Inferior parietal cortex (tissue), 1 donor: ENCODE measurements at regions not wholly inside any gene's neighbourhood (a gene's known extent, or its start where the extent isn't known, plus 50 kb on each side); places are given as distances from the start of the nearest gene placed in this dataset.

ENCODE experiments used
- DNase-seq: peaks from one replicate; pipeline ENCODE4 v3.0.0-alpha.2; 2016; ENCODE audit errors: extremely low spot score

DNA sequence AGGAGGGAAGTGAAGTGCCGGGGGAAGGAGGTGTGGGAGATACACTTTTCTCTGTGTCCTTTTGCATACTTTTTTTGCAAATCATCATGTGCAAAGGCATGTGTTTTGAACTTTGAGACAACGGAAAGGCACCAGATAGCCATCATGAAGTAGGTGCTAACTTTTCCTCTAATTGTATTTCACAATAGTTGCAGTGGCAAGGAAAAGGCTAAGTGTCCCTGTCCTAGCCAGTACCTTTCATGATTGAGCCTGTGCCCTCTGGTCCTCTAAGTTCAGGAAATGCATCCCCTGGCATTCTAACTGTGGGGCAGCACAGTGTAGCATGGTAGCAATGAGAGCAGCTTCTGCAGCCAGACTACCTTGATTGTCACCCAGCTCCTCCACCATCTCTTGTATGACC lies 186.2 kb downstream of the ADSS2 start:
- no peak for DNase-seq

DNA sequence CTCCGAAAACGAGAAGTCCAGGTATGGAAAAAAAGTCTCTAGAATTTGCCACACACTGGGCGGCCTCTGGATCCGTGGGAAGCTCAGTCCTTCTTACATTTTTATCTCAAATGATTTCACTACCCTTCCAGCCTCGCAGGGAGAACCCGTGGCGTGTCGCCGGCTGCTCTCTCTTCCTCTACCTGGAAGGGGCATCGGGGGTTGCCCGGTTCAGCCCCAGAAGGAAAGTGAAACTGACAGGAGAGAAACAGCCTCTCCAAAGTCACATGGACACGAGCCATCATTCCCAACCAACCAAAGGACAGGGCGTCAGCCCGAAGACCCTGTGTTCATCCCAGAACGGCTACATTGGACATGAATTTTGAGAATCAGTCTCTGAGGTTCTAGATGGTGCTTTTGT lies 182.5 kb downstream of the ADSS2 start:
- DNase-seq, result no peak

DNA sequence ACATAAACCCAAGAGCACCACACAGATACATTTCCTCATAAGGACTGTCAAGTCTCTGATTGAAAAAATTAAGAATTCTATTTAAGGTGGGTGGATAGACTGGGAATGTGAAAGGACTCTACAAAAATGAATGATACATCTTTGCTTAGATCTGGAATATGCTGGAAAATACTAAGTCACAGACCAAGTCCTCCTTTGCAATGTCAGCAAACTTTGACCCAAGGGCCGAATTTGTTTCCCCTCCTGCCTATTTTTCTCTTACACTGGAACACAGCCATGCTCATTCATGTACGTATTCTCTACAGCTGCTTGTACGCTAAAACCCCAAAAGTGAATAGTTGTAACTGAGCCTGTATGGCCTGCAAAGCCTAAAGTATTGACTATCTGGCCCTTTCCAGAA lies 180.7 kb downstream of the ADSS2 start:
- DNase-seq, result no peak

DNA sequence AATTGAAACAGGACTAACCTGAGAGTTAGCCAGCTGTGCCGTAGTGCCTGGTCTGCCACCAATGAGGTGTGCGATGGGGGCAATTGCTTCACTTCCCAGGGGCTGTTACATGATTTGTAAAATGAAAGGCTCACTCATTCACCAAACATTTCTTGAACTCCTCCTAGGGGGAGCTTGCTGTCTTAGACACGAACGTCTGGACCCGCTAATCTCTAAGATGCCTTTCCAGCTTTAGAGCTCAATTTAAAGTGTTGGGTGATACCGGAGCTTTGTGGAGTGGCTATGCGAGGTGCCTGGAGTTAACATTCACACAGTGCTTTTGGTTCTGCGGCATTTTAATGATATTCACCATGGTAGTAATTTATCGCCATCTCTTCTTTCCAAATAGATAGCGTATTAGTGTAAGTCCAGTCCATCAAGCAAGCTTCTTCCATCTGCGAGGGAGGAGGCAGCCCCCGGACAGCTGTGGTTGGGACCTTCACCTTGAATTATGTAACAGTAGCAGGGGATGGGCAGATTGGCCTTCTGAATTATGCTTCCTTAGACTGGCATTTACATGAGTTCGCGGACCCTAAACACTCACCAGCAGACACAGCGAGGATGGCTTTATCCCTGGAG lies 179.9 kb downstream of the ADSS2 start:
- DNase-seq, result peak; percentile 7

DNA sequence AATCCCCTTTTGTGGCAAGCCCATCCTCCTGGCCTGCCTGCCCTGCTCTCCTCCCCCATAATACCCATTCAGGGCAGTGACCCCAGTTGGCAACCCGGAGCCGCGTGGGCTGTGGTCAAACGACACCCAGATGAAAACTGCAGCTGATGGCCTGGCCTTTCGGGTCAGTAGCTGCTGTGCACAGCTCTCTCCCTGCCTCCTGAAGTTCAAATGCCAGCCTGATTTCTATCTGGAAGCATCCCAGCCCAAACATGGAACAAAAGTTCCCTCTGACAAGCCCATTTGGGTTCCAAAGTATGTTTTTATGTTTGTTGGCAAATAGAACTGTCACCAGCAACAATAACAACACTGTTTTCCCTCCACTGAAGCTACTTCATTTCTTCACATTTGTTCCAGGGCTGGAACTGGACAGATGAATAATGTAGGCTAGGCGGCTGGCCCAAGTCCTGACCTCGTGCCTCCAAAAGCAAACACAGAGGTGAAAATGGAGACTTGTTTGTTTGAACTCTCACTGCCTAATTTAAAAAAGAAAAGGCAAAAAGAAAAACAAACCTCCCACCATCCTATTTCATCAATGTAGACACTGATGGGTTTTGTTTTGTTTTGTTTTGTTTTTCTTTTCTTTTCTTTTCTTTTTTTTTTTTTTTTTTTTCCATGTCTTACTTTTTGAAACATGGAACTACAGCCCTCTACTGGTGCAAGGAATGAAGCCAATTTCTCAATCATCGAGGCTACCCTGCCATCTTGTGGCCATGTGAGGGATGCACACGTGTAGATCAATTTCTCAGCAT lies 179.0 kb downstream of the ADSS2 start:
- peak; percentile 96 for DNase-seq

DNA sequence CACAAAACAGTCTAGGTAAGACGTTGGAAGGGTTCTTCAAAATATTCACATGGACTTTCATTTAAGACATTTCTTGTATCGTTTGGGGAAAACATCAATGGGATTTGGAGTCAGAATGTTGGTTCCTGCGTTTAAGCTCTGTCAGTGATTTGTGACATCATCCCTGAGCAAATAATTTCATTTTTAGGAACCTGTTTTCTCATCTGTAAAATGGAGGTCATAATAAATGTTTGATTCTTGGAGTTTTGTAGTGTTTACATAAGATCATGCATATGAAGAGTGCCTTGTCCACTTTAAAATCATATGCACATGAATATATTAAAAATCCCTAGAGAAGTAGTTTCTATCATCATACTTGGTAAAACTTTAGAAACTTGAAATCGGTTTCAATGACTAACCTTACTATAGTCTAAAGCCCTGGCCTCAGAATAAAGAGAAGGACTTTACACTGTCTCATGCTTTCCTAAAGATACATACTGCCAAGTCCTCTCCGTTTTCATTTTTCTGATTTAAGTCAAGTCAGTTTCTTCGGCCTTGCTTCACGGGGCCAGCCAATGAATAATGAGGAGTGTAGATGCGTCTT lies 178.4 kb downstream of the ADSS2 start:
- DNase-seq, result no peak

DNA sequence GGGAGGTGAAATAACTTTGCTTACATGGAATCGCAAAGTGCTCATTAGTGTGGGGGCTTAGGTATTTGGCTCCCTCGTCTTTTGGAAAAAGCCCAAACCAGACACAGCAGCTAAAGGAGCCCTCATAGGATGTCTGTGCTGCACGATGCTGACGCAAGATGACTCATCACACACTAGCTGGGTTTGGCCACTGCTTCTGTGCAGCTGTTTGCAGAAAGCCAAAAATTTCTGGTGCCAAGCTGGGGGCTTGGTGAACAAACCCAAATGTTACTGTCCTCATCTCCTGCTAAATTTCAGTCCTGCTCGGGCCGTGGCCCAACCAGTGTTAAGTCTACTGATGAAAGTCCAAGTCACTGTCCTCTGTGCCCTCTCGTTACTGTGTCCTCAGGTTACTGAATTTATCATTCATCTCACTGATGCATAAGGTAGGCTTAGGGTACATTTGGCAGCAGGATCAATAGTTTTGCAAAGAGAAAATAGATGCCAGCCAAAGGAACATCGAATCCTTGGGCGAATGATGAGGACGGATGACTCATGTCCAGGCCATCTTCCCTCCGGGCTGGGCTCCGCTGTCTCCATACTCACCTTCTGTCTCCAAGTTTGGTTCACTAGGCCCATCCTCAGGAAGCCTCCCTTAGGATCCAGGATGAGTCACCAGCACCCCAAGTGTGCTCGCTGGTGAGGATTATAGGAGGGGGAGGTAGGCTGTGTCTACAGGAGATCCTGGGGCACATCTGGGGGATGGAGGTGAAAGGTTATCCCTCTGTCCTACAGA lies 177.7 kb downstream of the ADSS2 start:
- peak; percentile 71 for DNase-seq

DNA sequence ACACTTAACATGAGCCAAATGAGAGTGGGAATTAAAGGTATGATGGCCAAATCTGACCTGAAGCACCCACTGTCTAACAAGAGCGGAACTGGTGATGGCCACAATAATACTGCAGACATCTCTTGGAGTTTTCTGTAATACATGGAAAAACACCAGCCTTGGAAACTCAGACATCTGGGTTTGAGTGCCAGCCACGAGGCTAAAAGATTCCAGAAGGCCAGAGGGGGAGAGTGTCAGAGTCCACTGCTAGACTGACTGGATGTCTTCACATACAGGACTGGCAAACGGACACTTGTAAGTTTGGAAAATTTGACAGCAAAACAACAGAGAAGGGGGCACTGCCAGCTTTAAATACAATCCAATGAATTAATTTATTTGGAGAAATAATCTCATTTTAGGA lies 175.1 kb downstream of the ADSS2 start:
- DNase-seq, result no peak

DNA sequence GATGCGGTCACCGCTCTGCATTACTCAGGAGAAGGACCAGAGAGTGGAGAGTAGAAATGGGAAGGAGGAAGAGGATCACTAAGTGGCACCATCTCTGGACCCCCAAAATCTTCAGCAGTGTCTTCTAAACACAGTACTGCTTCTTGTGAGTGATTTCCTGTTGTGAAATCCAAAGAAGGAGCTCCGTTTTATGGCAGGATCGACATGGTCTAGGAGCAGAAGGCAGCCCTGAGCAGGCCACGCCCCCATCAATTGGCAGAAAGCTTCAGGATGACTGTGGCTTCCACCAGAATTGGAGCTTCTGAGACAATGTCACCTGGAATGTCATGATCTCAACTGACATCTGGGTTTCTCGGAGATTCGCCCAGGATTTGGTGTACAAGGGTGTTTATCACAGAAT lies 171.5 kb downstream of the ADSS2 start:
- no peak for DNase-seq

DNA sequence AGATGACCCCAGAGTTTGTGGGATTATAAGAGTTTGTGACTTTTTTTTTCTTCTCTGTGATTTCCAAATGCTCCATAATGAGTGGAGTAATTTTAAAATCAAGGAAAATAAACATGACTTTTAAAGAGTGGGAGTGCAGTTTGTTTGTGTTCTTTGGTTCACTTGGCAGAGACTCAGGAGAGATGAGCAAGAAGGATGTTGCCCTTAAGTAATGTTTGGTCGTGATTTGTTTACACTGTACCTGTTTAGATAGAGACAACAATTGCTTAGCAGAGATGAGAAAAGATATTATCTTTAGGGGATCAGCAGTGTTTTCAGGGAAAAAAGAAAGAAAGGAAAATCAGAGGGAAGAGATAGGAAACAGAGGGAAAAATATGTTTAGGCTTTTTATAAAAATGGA lies 170.8 kb downstream of the ADSS2 start:
- DNase-seq, result no peak

DNA sequence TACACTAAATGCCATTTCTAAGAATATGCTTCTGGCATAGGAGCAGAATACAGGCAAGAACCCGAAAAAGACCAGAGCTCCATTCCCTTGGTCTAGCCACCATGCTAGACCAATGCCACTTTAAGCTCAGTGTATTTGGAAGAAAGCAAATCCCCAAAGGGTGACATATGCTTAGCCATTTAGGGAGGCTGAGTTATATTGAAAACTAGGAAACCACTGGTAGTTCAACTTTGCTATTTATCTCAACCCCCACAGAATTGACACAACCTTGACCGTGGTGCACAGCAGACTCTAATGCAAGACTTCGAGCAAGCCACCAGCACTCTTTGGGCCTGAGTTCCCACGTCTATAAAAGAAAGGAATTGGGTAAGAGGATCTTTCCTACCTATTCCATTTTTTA lies 167.9 kb downstream of the ADSS2 start:
- DNase-seq, result no peak

DNA sequence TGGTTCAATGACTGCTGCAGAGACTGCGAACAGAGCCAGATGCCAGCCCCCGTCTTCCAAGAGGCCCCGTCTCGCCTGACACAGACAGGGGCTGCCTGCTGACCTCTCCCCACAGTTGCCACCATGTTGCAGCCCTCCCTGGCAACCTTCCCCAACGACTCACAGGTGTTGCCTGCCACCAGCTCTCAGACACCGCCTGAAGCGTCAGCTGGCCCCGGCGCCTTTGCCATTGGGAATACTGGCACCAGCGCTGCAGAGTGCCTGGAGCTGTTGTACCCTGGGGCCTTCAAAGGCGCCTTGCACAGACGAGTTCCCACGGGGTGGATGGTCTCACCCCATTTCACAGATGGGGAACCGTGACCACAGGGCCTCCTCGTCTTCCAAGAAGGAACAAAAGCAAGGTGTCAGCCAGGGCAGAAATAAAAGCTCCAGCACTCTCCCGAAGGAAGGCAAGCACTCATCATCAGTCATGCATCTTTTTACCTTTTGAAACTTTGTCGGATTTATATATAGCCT lies 167.0 kb downstream of the ADSS2 start:
- no peak for DNase-seq

DNA sequence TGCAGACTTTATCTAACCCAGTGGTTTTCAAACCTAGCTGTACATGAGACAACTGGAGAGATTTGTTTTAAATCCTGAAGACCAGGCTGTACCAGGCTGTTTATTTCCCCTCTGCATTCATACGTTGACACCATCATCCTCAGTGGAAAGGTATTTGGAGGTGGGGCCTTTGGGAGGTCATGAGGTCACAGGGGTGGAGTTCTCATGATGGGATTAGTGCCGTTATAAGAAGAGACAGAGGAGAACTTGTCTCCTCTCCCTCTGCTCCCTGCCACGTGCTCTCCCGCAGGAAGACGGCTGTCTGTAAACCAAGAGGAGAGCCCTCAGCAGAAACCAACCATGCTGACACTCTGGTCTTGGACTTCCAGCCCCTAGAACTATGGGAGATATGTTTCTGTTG lies 165.4 kb downstream of the ADSS2 start:
- DNase-seq, result no peak

DNA sequence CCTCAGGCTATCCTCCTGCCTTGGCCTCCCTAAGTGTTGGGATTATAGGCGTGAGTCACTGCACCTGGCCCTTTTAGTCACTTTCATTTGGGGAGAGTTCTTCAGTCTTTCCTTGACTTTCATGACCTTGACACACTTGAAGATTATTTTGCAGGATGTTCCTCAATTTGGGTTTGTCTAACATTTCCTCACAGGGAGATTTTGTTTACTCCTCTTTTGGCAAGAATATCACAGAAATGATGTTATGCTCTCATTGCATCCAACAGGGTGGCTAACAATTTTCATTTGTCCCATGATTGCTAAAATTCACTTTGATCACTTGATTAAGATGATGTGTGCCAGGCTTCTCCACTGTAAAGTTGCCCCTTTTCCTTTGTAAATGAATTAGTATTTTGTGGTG lies 164.0 kb downstream of the ADSS2 start:
- no peak for DNase-seq

DNA sequence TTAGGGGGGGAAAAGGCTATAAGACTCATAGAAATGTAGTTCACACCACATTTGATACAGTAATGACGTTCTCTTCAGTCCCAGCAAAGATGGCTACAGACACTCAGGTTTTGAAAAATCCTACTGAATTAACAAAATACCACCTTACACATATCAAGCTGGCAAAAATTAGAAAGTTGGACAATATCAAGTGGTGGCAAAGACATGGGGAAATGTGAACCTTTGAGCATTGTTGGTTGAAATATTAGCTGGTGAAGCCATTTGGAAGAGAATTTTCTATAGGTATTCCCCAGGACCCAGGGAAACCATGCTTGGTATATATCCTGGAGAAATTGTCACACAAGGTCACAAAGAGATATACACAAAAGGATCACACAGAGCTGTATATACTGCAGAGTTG lies 163.0 kb downstream of the ADSS2 start:
- DNase-seq, result no peak

DNA sequence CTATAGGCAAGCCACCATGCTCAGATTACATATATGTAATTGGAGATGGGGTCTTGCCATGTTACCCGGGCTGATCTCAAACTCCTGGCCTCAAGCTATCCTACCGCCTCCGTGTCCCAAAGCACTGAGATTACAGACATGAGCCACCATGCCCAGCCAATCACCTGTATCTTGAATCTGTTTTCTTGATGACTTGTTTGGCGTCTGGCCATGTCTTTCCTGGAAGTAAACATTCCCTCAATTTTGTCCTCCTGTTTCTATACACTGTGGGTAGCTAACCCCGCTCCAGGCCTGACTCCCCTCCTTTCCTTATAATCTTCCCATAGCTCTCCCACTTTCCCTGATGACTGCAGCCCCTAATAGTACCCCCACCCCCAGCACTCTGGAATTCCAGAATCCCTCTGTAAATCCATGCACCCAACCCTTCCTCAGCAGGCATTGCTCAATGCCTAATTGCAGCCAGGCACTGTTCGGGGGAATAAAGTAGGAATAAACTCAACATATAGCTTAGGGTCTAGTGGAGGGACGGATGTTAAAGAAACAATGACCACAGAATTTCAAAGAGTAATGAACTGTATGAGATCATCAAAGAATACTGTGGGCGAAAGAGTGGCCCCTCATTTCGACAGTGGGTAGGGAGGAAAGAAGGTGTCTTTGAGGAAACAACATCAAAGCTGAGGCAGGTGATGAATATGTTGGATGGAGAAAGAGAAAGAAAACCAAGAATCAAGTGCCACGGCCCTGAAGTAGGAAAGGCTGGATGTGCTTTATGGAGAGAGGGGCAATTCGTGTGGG lies 161.5 kb downstream of the ADSS2 start:
- no peak for DNase-seq

DNA sequence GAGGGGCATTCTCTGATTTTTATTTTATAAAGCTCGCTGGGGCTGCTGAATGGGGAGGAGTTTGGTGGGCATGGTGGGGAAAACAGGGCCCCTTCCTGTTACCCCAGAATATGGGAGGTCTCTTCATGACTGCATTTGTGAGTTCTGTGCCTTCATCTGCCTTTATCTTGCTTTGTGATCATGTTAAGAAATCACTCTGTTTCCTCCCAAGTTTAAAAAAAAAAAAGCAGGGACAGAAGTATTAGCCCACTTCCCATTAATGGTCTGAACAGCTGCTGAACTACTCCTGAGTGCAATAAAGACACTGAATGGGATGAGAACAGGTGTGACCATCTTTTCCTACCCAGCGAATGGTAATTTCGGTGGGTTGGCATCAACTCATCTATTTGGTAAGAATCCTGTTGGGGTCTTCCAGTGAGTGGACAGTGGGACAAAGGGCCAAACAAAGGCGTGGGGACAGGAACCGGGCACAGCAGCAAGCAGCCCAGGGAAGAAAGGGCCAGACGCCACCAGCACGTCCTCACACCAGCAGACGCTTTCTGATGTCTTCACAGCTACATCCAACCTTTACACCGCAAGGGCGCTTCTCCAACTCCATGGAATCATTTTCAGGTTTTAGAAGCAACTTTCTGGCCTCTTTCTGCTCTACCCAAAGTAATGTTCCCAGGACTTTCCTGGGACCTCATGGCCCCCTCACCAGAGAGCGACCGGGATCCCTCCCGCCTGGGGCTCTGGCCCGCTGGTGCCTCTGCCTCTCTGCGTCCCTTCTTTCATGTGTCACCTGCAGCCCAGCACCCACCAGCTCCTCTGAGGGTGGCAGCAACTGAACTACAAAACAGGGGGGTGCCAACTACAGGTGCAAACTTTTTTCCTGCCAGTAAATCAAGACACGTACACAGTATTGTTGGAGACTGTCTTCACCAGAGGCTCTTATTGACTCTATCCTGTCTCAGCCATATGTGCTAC lies 160.2 kb downstream of the ADSS2 start:
- DNase-seq, result no peak

DNA sequence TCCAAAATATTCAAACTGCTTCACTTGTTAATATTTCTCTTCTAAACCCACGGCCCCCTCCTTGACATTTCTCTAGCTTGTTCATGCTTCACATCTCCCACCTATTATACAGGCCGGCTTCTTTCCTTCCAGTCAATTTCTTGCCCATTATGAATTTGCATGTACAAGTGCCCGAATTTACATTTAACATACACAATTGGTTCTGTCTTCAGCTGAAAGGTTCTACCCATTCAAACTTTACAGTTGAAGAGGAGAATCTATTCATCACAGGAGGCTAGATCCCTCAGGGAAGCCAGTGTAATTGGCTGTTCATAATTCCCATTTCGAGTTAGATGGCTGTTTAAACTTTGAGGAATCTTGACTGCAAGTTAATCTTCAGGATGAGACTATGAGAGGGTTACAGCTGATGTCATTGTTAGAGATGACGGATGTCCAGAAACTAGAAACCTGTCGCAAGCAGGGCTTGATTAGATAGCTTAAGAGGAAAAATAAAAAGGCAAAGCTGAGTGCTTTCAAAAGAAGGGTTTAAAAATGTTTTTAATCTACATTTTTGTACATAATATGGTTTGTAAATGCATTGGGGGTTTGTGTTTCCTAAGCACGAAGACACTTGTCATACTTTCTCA lies 157.0 kb downstream of the ADSS2 start:
- DNase-seq, result no peak

DNA sequence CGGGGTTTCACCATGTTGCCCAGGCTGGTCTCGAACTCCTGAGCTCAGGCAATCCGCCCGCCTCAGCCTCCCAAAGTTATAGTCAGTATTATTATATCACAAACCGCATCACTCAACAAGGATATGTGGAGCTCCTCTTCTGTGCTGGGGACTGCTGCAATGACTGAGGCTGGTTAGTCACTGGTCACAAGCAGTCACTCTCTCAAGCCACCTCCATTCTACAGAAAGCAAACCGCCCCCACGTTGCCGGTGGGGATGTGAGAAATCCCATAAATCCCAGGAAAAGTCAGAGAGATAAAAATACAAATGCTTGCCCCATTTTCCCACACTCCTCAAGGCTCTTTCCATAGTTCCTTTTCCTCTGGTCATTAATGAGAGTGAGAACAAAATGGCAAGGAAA lies 155.7 kb downstream of the ADSS2 start:
- DNase-seq, result peak; percentile 29

DNA sequence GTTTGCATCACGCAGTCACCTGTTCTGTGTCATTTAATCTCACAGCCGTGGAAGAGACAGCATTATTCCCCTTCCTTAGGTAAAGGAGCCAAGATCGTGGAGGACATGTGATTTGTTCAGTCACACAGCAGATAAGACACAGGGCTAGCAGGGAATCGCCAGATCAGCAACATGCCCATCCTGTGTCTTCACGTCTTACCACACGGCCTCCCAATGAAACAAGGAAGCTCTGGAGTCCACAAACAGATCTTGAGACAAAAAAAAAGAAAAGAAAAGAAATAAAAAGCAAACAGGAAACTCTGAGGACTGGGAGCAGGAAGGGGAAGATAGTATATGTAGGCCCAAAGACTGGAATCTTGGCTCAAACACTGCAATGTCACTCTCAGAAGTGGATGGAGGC lies 155.3 kb downstream of the ADSS2 start:
- peak; percentile 48 for DNase-seq
